Thoracic aorta (tissue), 2 donors: ENCODE measurements at regions not wholly inside any gene's neighbourhood (a gene's known extent, or its start where the extent isn't known, plus 50 kb on each side); places are given as distances from the start of the nearest gene placed in this dataset.

ENCODE experiments used
- ATAC-seq: fragments of 150-250 bp; one replicate; pipeline ENCODE4 v1.8.0; 2017; ENCODE audit warnings: low read depth; ENCODE audit not compliant: insufficient number of reproducible peaks, low FRiP score
- DNase-seq: peaks from one replicate; pipeline ENCODE4 v3.0.0-alpha.2; 2020; ENCODE audit warnings: low spot score
- H3K27ac ChIP-seq, 2 donors: fragments of 200-600 bp; sonication (generic); 1 replicate in 1 of 2; 2 replicates in 1 of 2; pipeline ENCODE4 v1.5.1; 2016; ENCODE audit warnings: mild to moderate bottlenecking in 2 of 2, moderate library complexity in 2 of 2
- H3K27me3 ChIP-seq: fragments of 200-600 bp; sonication (generic); replicated peaks from 2 replicates; pipeline ENCODE4 v1.6.0; 2016; ENCODE audit warnings: mild to moderate bottlenecking; ENCODE audit not compliant: insufficient read depth
- H3K36me3 ChIP-seq: fragments of 200-600 bp; sonication (generic); one replicate; pipeline ENCODE4 v1.5.1; 2016
- H3K4me1 ChIP-seq, 2 donors: fragments of 200-600 bp; sonication (generic); 1 replicate in 1 of 2; 2 replicates in 1 of 2; pipeline versions ENCODE4 v1.5.1 to v1.6.0; 2016; ENCODE audit warnings: low read depth in 2 of 2, mild to moderate bottlenecking in 1 of 2; ENCODE audit not compliant: control insufficient read depth in 1 of 2
- H3K4me3 ChIP-seq: fragments of 200-600 bp; sonication (generic); 2 replicates; pipeline ENCODE4 v1.5.1; 2016; ENCODE audit warnings: mild to moderate bottlenecking
- H3K9me3 ChIP-seq: fragments of 200-600 bp; sonication (generic); 2 replicates; pipeline ENCODE4 v1.5.1; 2016
- CTCF ChIP-seq: fragments of 200-600 bp; sonication (generic); IDR thresholded peaks from one replicate; pipeline ENCODE4 v1.5.1; 2019; ENCODE audit warnings: antibody characterized with exemption

- Histone ChIP-seq H3K27ac (no peak overlapping the region), H3K4me1 (no peaks in the 10 kb centered on the region), H3K27me3 (no peaks in the 10 kb centered on the region), H3K36me3 (no peaks in the 10 kb centered on the region), H3K4me3 (no peak overlapping the region), H3K9me3 (peaks cover 6% of the 10 kb centered on the region)
- ATAC-seq (no peak), DNase-seq (no peak)
- no peak for TF ChIP-seq CTCF
Measured at GRCh38 chr20:48257833-48258232, 472.6 kb upstream of the SULF2 start.

- no peak overlapping the region for H3K27ac ChIP-seq
- H3K9me3 ChIP-seq: no peaks in the 10 kb centered on the region
- ATAC-seq (no peak), DNase-seq (no peak)
- no peak for TF ChIP-seq CTCF
- H3K27me3 ChIP-seq: no peaks in the 10 kb centered on the region
- H3K36me3 ChIP-seq: no peaks in the 10 kb centered on the region
- no peaks in the 10 kb centered on the region for H3K4me1 ChIP-seq
- no peak overlapping the region for H3K4me3 ChIP-seq
Measured at GRCh38 chr20:48247961-48248360, 462.7 kb upstream of the SULF2 start.

- no peak for TF ChIP-seq CTCF
- H3K4me1 ChIP-seq: no peaks in the 10 kb centered on the region
- H3K4me3 ChIP-seq: no peak overlapping the region
- DNase-seq (no peak), ATAC-seq (no peak)
- no peak overlapping the region for H3K27ac ChIP-seq
- no peaks in the 10 kb centered on the region for H3K36me3 ChIP-seq
- no peaks in the 10 kb centered on the region for H3K27me3 ChIP-seq
- no peaks in the 10 kb centered on the region for H3K9me3 ChIP-seq
Measured at GRCh38 chr20:48246061-48246790, 460.9 kb upstream of the SULF2 start.

GRCh38 chr20:48242623-48243022 lies 457.3 kb upstream of the SULF2 start:
- TF ChIP-seq CTCF: no peak
- no peak for DNase-seq
- ATAC-seq: no peak
- H3K27ac ChIP-seq: no peak overlapping the region
- H3K36me3 ChIP-seq: no peaks in the 10 kb centered on the region
- peaks cover 0 to 4% of the 10 kb centered on the region in 2 donors for H3K4me1 ChIP-seq
- H3K27me3 ChIP-seq: no peaks in the 10 kb centered on the region
- H3K4me3 ChIP-seq: no peak overlapping the region
- H3K9me3 ChIP-seq: no peaks in the 10 kb centered on the region

GRCh38 chr20:48241482-48241881 lies 456.2 kb upstream of the SULF2 start:
- ATAC-seq (no peak), DNase-seq (no peak)
- peaks cover 0 to 4% of the 10 kb centered on the region in 2 donors for H3K4me1 ChIP-seq

More at GRCh38 chr20:48241482-48241881, 456.2 kb upstream of the SULF2 start:
- H3K27me3 ChIP-seq: no peaks in the 10 kb centered on the region
- no peak overlapping the region for H3K4me3 ChIP-seq
- no peaks in the 10 kb centered on the region for H3K36me3 ChIP-seq
- no peaks in the 10 kb centered on the region for H3K9me3 ChIP-seq
- H3K27ac ChIP-seq: no peak overlapping the region
- no peak for TF ChIP-seq CTCF
